Liver (tissue), 3 donors: ENCODE measurements at regions not wholly inside any gene's neighbourhood (a gene's known extent, or its start where the extent isn't known, plus 50 kb on each side); places are given as distances from the start of the nearest gene placed in this dataset.

Experiments used
- CTCF ChIP-seq: fragments of 150-350 bp; IDR thresholded peaks from 2 replicates; pipeline ENCODE4 v1.5.1; 2017; ENCODE audit warnings: improper control_type of control experiment, low read depth, low read length; ENCODE audit not compliant: missing input control
- EGR1 ChIP-seq, 2 donors: IDR thresholded peaks; 2 replicates each; pipeline ENCODE4 v1.6.1; 2016 to 2018; ENCODE audit warnings: antibody characterized with exemption in 2 of 2, low read depth in 2 of 2
- REST ChIP-seq: IDR thresholded peaks from 2 replicates; pipeline ENCODE4 v1.6.1; 2016; ENCODE audit warnings: antibody characterized with exemption, mild to moderate bottlenecking
- TAF1 ChIP-seq: conservative IDR thresholded peaks from 2 replicates; pipeline ENCODE4 v1.6.1; 2016; ENCODE audit warnings: antibody characterized with exemption, mild to moderate bottlenecking
- donor health status: healthy.
- donor health status: healthy.

DNA sequence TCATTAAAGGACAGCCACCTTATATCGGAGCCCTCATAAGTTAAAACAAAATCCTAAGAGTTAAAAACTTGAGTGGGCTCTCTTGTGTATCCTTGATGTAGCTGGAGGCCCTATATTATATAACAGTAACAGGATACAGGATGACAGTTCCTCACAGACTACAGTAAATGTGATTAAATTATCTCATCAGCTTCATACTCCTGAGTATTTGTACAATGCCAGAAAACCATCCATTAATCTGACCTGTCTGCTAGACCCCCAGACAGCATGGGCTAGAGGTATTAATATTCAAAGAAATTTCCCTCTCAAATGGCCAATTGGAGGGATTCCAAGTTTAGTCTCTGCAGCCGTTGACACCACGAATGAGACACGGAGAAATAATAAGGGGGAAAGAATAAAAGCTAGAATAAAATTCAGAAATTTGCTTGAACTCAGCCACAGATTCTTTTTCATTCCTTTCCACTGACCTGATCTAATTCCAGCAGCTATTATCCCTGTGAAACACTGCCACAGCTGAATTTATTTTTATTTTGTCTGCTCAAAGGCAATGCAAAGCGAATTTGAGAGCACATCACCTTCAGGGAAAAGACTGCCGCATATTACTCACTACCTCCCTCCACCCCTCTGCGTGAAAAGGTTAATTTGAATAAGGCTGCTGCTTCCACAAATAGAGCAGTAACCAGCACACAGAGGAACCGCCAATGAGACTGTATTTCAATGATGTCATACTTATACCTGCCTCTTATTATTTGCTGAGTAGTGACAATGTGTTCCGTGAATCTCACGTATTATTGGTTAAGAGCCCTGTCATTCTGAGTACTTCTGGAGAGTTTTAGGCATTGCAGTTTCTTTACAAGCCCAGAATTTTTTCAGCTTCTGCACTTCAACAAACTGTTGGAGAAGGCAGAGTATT is 155.9 kb upstream of the KLF12 start:
- TF ChIP-seq TAF1 = no peak
- TF ChIP-seq CTCF = no peak
- no peak for TF ChIP-seq EGR1 (IDR thresholded peaks at IDR 0.05; ENCODE audit: low read depth in 2 of 2)
- TF ChIP-seq REST = no peak
